GM12878 (cell line): ENCODE measurements at regions not wholly inside any gene's neighbourhood (a gene's known extent, or its start where the extent isn't known, plus 50 kb on each side); places are given as distances from the start of the nearest gene placed in this dataset.

Experiments used
- ATAC-seq: fragments of 200-7000 bp; cut with Tn5 transposase; 3 replicates; pipeline ENCODE4 v1.9.1; 2020; ENCODE audit warnings: mild to moderate bottlenecking, moderate library complexity
- BruUV-seq: library from RNA; stranded (reverse); fragments of 400-500 nt; replicated peaks from 2 replicates; lab custom pipeline; 2021; lab: Mats Ljungman, UMichigan
- CTCF ChIA-PET: fragments of 300-600 bp; sonication (Branson Sonifier 250); formaldehyde crosslinking; extraction: SDS; loops from one replicate; lab custom pipeline; 2021; ENCODE audit warnings: inconsistent platforms; lab: Yijun Ruan, JAX
- POLR2A ChIA-PET: fragments of 350-600 bp; formaldehyde crosslinking; extraction: SDS; loops from one replicate; lab custom pipeline; 2021; ENCODE audit warnings: inconsistent platforms; lab: Charles Lee
- RAD21 ChIA-PET: fragments of 300-600 bp; sonication (Branson Sonifier 250); formaldehyde crosslinking; loops from one replicate; lab custom pipeline; 2023; ENCODE audit warnings: antibody characterized with exemption; ENCODE audit not compliant: unreplicated experiment; lab: Charles Lee
- SMC1A ChIA-PET: fragments of 300-600 bp; sonication (Branson Sonifier 250); formaldehyde crosslinking; loops from one replicate; lab custom pipeline; 2023; ENCODE audit not compliant: unreplicated experiment, uncharacterized antibody; lab: Charles Lee
- DNase-seq: peaks from one replicate; pipeline ENCODE4 v3.0.0-alpha.2; 2011; ENCODE audit warnings: low read depth, low spot score
- FAIRE-seq: peaks from 3 replicates; lab custom pipeline; 2011; peaks lifted over from hg19 to GRCh38; lab: Jason Lieb, UNC
- H2AFZ ChIP-seq: 2 replicates; pipeline ENCODE4 v1.6.0; 2011; ENCODE audit warnings: low read depth, low read length, control low read depth; ENCODE audit not compliant: control insufficient read depth
- H3K27ac ChIP-seq: 2 replicates; pipeline ENCODE4 v1.5.1; 2011; ENCODE audit warnings: control low read depth; ENCODE audit not compliant: control insufficient read depth, insufficient read depth
- H3K27me3 ChIP-seq, 2 experiments: replicated peaks in 1 of 2; 2 replicates each; pipeline versions ENCODE4 v1.6.0 to v1.6.1; 2011; ENCODE audit warnings: low read length in 1 of 2; ENCODE audit not compliant: control insufficient read depth in 2 of 2, insufficient read depth in 2 of 2
- H3K36me3 ChIP-seq, 2 experiments: 2 replicates each; pipeline ENCODE4 v1.5.1; 2011; ENCODE audit warnings: low read length in 1 of 2; ENCODE audit not compliant: control insufficient read depth in 2 of 2, insufficient read depth in 2 of 2
- H3K4me1 ChIP-seq: 2 replicates; pipeline ENCODE4 v1.6.1; 2011; ENCODE audit warnings: mild to moderate bottlenecking, low read length, moderate library complexity, mixed read lengths; ENCODE audit not compliant: control insufficient read depth, insufficient read depth
- H3K4me2 ChIP-seq: 2 replicates; pipeline ENCODE4 v1.6.0; 2011; ENCODE audit warnings: control low read depth; ENCODE audit not compliant: control insufficient read depth, insufficient read depth
- H3K4me3 ChIP-seq: fragments of 200-600 bp; sonication (generic); 2 replicates; pipeline ENCODE4 v1.5.1; 2016
- H3K79me2 ChIP-seq: 2 replicates; pipeline ENCODE4 v1.6.0; 2011; ENCODE audit warnings: low read length; ENCODE audit not compliant: control insufficient read depth, insufficient read depth
- H3K9ac ChIP-seq: 2 replicates; pipeline ENCODE4 v1.8.0; 2011; ENCODE audit warnings: low read length, control low read depth, mixed read lengths; ENCODE audit not compliant: control insufficient read depth, insufficient read depth
- H3K9me3 ChIP-seq: replicated peaks from 3 replicates; pipeline ENCODE4 v1.5.1; 2011; ENCODE audit warnings: mild to moderate bottlenecking, low read length; ENCODE audit not compliant: control insufficient read depth, insufficient read depth
- H4K20me1 ChIP-seq: 2 replicates; pipeline ENCODE4 v1.6.0; 2011; ENCODE audit not compliant: control insufficient read depth, insufficient read depth
- BMI1 ChIP-seq: fragments of 450-650 bp; IDR thresholded peaks from 2 replicates; pipeline ENCODE4 v1.6.1; 2016; ENCODE audit warnings: mild to moderate bottlenecking, moderate library complexity, borderline replicate concordance
- ETV6 ChIP-seq, 2 experiments: fragments of 450-650 bp in 1 of 2; IDR thresholded peaks in 1 of 2; conservative IDR thresholded peaks in 1 of 2; 2 replicates each; pipeline ENCODE4 v1.6.1; 2014; ENCODE audit warnings: antibody characterized with exemption in 1 of 2, borderline replicate concordance in 1 of 2, low read depth in 1 of 2, mild to moderate bottlenecking in 1 of 2, moderate library complexity in 1 of 2
- HCFC1 ChIP-seq: fragments of 150-350 bp; IDR thresholded peaks from 2 replicates; pipeline ENCODE4 v1.6.1; 2014; ENCODE audit warnings: low read length
- HDGF ChIP-seq: fragments of 450-650 bp; IDR thresholded peaks from 2 replicates; pipeline ENCODE4 v1.6.1; 2016; ENCODE audit warnings: antibody characterized with exemption
- MEF2A ChIP-seq: IDR thresholded peaks from 2 replicates; pipeline ENCODE4 v1.6.1; 2011; ENCODE audit warnings: low read depth, mild to moderate bottlenecking, low read length, moderate library complexity; ENCODE audit not compliant: insufficient read depth
- NR2C2 ChIP-seq: IDR thresholded peaks from 2 replicates; pipeline ENCODE4 v1.6.1; 2011; ENCODE audit warnings: borderline replicate concordance, low read depth; ENCODE audit not compliant: control insufficient read depth, insufficient read length
- POLR2AphosphoS5 ChIP-seq: IDR thresholded peaks from 2 replicates; pipeline ENCODE4 v1.6.1; 2011; ENCODE audit warnings: mild to moderate bottlenecking, low read length, inconsistent platforms
- SPI1 ChIP-seq: IDR thresholded peaks from 2 replicates; pipeline ENCODE4 v1.6.1; 2011; ENCODE audit warnings: low read depth, mild to moderate bottlenecking, low read length, moderate library complexity, borderline replicate concordance; ENCODE audit not compliant: insufficient read depth
- SUPT20H ChIP-seq: IDR thresholded peaks from 2 replicates; pipeline ENCODE4 v1.6.1; 2011; ENCODE audit warnings: low read depth, mild to moderate bottlenecking, low read length, moderate library complexity, borderline replicate concordance; ENCODE audit not compliant: control insufficient read depth
- TAF1 ChIP-seq: IDR thresholded peaks from 2 replicates; pipeline ENCODE4 v1.6.1; 2011; ENCODE audit warnings: mild to moderate bottlenecking, low read depth, low read length, borderline replicate concordance
- YY1 ChIP-seq: IDR thresholded peaks from 2 replicates; pipeline ENCODE4 v1.6.1; 2011; ENCODE audit warnings: low read depth, mild to moderate bottlenecking, low read length
- WGBS: methylation state at CpG from one replicate; pipeline ENCODE4 v1.1.6; 2016; ENCODE audit warnings: low lambda C conversion rate; ENCODE audit not compliant: insufficient replicate concordance, insufficient coverage; ENCODE audit errors: missing lambda C conversion rate; 5-methylcytosine and 5-hydroxymethylcytosine counted together
- in situ Hi-C: fragments of 300-500 bp; cut with MboI; formaldehyde crosslinking; loops from 9 replicates; pipeline ENCODE4 v1.14.3; 2018; ENCODE audit warnings: mixed read lengths
- intact Hi-C: fragments of 100-400 bp; cut with micrococcal nuclease; formaldehyde crosslinking; loops from one replicate; pipeline ENCODE4 v1.14.2; 2022; ENCODE audit not compliant: unreplicated experiment
- TF ChIP-seq, protein P1 (sequence below): fragments of 450-650 bp; formaldehyde crosslinking; IDR thresholded peaks from 2 replicates; pipeline ENCODE4 v1.4.0; 2022; ENCODE audit warnings: mild to moderate bottlenecking, moderate library complexity
- TF ChIP-seq, protein P2 (sequence below): fragments of 150-350 bp; IDR thresholded peaks from 2 replicates; pipeline ENCODE4 v1.6.1; 2016; ENCODE audit warnings: low read depth, low read length
- TF ChIP-seq, protein P3 (sequence below): fragments of 450-650 bp; IDR thresholded peaks from 2 replicates; pipeline ENCODE4 v1.6.1; 2017; ENCODE audit warnings: mild to moderate bottlenecking, moderate library complexity

DNA sequence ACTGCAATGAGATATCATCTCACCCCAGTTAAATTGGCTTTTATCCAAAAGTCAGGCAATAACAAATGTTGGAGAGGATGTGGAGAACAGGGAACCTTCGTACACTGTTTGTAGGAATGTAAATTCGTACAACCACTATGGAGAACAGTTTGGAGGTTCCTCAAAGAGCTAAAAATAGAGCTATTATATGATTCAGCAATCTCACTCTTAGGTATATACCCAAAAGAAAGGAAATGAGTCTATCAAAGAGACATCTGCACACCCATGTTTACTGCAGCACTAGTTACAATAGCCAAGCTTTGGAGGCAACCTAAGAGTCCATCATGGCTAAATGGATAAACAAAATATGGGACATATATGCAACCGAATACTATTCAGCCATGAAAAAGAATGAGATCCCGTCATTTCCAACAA lies 68.0 kb upstream of the HES1 start:
- no peaks in the 10 kb centered on the region for H3K36me3 ChIP-seq
- H2AFZ ChIP-seq, result no peak overlapping the region
- H3K9me3 ChIP-seq, result no peaks in the 10 kb centered on the region; the same call in 1 of the 3 replicates
- H3K4me3 ChIP-seq, result no peak overlapping the region
- in situ Hi-C loops (no loop called here), intact Hi-C loops (no loop called here)
- RAD21 ChIA-PET, result no interaction called here
- DNase-seq (no peak), FAIRE-seq (no peak), ATAC-seq (no peak)
- SMC1A ChIA-PET, result interaction anchor here (1.0 to 1.3 kb wide), 2 partner anchors 18 to 63 kb away, joined by 3 to 4 read pairs; no protein-coding TSS in a partner anchor
- no peaks in the 10 kb centered on the region for H3K79me2 ChIP-seq
- CTCF ChIA-PET, result no interaction called here
- POLR2A ChIA-PET, result no interaction called here
- H4K20me1 ChIP-seq, result no peaks in the 10 kb centered on the region
- 71% methylated on average over 4 of the region's 4 CpGs for WGBS
- peaks cover 0 to 2% of the 10 kb centered on the region in 2 experiments; a peak in 2 of 4 replicates for H3K27me3 ChIP-seq
- no peak overlapping the region for H3K4me2 ChIP-seq
- H3K4me1 ChIP-seq, result peaks cover 8% of the 10 kb centered on the region
- no peak overlapping the region for H3K27ac ChIP-seq
- no TSS peak for BruUV-seq
- no peak overlapping the region for H3K9ac ChIP-seq
- no peak for TF ChIP-seq BMI1
- no peak for TF ChIP-seq NR2C2
- TF ChIP-seq ETV6 (conservative IDR thresholded peaks at IDR 0.05 in 1 of 2, IDR thresholded peaks at IDR 0.05 in 1 of 2; ENCODE audit: borderline replicate concordance in 1 of 2, low read depth in 1 of 2), result no peak
- TF ChIP-seq POLR2AphosphoS5, result no peak
- no peak for TF ChIP-seq MEF2A
- TF ChIP-seq, protein P1, sequence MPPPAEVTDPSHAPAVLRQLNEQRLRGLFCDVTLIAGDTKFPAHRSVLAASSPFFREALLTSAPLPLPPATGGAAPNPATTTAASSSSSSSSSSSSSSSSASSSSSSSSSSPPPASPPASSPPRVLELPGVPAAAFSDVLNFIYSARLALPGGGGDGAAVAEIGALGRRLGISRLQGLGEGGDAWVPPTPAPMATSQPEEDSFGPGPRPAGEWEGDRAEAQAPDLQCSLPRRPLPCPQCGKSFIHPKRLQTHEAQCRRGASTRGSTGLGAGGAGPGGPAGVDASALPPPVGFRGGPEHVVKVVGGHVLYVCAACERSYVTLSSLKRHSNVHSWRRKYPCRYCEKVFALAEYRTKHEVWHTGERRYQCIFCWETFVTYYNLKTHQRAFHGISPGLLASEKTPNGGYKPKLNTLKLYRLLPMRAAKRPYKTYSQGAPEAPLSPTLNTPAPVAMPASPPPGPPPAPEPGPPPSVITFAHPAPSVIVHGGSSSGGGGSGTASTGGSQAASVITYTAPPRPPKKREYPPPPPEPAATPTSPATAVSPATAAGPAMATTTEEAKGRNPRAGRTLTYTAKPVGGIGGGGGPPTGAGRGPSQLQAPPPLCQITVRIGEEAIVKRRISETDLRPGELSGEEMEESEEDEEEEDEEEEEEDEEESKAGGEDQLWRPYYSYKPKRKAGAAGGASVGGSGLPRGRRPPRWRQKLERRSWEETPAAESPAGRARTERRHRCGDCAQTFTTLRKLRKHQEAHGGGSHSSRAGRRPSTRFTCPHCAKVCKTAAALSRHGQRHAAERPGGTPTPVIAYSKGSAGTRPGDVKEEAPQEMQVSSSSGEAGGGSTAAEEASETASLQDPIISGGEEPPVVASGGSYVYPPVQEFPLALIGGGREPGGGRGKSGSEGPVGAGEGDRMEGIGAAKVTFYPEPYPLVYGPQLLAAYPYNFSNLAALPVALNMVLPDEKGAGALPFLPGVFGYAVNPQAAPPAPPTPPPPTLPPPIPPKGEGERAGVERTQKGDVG (CRISPR knock-in tag), result no peak
- no peak for TF ChIP-seq SPI1
- no peak for TF ChIP-seq SUPT20H
- TF ChIP-seq, protein P2, sequence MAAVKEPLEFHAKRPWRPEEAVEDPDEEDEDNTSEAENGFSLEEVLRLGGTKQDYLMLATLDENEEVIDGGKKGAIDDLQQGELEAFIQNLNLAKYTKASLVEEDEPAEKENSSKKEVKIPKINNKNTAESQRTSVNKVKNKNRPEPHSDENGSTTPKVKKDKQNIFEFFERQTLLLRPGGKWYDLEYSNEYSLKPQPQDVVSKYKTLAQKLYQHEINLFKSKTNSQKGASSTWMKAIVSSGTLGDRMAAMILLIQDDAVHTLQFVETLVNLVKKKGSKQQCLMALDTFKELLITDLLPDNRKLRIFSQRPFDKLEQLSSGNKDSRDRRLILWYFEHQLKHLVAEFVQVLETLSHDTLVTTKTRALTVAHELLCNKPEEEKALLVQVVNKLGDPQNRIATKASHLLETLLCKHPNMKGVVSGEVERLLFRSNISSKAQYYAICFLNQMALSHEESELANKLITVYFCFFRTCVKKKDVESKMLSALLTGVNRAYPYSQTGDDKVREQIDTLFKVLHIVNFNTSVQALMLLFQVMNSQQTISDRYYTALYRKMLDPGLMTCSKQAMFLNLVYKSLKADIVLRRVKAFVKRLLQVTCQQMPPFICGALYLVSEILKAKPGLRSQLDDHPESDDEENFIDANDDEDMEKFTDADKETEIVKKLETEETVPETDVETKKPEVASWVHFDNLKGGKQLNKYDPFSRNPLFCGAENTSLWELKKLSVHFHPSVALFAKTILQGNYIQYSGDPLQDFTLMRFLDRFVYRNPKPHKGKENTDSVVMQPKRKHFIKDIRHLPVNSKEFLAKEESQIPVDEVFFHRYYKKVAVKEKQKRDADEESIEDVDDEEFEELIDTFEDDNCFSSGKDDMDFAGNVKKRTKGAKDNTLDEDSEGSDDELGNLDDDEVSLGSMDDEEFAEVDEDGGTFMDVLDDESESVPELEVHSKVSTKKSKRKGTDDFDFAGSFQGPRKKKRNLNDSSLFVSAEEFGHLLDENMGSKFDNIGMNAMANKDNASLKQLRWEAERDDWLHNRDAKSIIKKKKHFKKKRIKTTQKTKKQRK, result no peak
- TF ChIP-seq YY1, result no peak
- no peak for TF ChIP-seq HDGF
- TF ChIP-seq TAF1, result no peak
- TF ChIP-seq HCFC1, result no peak
- TF ChIP-seq, protein P3, sequence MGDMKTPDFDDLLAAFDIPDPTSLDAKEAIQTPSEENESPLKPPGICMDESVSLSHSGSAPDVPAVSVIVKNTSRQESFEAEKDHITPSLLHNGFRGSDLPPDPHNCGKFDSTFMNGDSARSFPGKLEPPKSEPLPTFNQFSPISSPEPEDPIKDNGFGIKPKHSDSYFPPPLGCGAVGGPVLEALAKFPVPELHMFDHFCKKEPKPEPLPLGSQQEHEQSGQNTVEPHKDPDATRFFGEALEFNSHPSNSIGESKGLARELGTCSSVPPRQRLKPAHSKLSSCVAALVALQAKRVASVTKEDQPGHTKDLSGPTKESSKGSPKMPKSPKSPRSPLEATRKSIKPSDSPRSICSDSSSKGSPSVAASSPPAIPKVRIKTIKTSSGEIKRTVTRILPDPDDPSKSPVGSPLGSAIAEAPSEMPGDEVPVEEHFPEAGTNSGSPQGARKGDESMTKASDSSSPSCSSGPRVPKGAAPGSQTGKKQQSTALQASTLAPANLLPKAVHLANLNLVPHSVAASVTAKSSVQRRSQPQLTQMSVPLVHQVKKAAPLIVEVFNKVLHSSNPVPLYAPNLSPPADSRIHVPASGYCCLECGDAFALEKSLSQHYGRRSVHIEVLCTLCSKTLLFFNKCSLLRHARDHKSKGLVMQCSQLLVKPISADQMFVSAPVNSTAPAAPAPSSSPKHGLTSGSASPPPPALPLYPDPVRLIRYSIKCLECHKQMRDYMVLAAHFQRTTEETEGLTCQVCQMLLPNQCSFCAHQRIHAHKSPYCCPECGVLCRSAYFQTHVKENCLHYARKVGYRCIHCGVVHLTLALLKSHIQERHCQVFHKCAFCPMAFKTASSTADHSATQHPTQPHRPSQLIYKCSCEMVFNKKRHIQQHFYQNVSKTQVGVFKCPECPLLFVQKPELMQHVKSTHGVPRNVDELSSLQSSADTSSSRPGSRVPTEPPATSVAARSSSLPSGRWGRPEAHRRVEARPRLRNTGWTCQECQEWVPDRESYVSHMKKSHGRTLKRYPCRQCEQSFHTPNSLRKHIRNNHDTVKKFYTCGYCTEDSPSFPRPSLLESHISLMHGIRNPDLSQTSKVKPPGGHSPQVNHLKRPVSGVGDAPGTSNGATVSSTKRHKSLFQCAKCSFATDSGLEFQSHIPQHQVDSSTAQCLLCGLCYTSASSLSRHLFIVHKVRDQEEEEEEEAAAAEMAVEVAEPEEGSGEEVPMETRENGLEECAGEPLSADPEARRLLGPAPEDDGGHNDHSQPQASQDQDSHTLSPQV, result no peak
